ENCODE measurements at regions not wholly inside any gene's neighbourhood (a gene's known extent, or its start where the extent isn't known, plus 50 kb on each side); places are given as distances from the start of the nearest gene placed in this dataset.

GRCh38 chr16:86806838-86807351 lies 228.5 kb downstream of the FOXL1 start:
- TF ChIP-seq CTCF (IDR thresholded peaks at IDR 0.05; ENCODE audit: low read depth, low read length), result no peak
- TF ChIP-seq EZH2phosphoT487 (IDR thresholded peaks at IDR 0.05; ENCODE audit: low read depth), result no peak
